GM21576 (cell line): ENCODE measurements at regions not wholly inside any gene's neighbourhood (a gene's known extent, or its start where the extent isn't known, plus 50 kb on each side); places are given as distances from the start of the nearest gene placed in this dataset.
A peak's percentile ranks its signal among the peaks of the same experiment; 100 is the strongest.
"Not testable (repeated sequence)": the region's sequence is repeated elsewhere in the genome, so short reads cannot be mapped to it uniquely, and the experiment has no call there.

Experiments used
- ATAC-seq: cut with Tn5 transposase; IDR thresholded peaks from one replicate; pipeline ENCODE4 v1.9.1; 2021; ENCODE audit warnings: mild to moderate bottlenecking, moderate library complexity; ENCODE audit not compliant: unreplicated experiment

DNA sequence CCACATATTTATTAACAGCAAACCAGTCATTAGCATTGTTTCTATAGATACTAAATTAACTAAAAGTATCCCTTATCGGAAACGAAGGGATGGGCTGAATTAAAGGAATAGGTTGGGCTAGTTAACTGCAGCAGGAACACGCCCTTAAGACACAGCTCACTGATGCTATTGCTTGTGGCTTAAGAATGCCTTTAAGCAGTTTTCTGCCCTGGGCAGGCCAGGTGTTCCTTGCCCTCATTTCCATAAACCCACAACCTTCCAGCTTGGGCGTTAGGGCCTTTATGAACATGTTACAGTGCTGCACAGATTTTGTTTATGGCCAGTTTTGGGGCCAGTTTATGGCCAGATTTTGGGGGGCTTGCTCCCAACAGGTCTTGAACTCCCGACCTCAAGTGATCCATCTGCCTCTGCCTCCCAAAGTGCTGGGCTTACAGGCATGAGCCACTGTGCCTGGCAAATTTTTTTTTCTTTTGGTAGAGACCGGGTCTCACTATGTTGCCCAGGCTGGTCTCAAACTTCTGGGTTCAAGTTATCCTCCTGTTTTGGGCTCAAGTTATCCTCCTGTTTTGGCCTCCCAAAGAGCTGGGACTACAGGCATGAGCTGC lies 90.1 kb upstream of the GRIN2A start:
- ATAC-seq, result not testable (repeated sequence)

- ATAC-seq, result peak; percentile 82
These were observed 93.2 kb upstream of the GRIN2A start for GRCh38 chr16:10275214-10275996.

DNA sequence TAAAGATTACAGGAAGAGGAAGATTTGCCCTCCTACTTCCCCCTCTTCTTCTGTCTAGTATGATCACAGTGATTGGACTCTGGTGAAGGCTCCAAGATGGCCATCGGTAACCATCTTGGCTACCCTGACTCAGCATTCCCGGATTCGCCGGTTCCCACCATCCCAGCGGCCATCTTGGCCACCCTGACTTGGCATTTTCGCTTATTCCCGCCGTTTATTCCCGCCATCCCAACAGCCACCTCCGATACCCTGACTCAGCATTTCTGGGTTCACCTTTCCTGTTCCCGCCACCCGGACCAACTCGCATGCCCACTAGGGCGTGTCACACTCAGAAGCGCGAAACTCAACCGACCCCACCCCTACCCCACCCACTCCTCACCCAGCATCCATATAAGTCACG lies 95.4 kb upstream of the GRIN2A start:
- no peak for ATAC-seq

DNA sequence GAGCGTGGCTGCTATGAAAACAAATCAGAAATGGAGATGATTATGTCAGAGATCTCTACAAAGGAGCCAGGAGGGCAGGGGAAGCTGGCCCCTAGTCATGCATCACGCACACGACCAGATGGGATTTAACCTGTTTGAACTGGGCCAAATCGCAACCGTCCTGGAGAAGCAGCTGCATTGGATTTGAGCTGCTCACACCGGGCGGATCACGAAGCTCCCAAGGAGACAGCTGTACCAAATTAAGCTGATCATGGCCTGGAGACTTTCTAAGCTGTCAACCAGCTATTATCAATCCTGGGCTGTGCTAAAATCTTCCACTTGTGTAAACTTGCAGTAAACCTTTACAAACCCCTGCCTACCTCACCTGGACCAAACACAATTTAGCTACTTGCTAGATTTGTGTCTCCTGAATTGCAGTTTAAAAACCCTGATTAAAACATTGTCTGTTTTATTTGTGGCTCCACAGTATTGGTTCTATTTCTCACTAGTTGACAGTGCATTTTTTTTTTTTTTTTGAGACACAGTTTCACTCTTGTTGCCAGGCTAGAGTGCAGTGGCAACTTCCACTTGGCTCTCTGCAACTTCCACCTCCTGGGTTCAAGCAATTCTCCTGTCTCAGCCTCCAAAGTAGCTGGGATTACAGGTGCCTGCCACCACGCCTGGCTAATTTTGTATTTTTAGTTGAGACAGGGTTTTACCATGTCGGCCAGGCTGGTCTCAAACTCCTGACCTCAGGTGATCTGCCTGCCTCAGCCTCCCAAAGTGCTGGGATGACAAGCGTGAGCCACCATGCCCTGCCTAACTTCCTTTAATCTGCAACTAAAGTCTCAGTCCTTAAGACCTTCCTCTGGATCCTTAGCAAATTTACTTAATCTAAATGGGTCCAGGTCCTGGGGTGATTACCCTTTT lies 98.3 kb upstream of the GRIN2A start:
- no peak for ATAC-seq

GRCh38 chr16:10282367-10282766 lies 100.1 kb upstream of the GRIN2A start:
- ATAC-seq, result no peak

DNA sequence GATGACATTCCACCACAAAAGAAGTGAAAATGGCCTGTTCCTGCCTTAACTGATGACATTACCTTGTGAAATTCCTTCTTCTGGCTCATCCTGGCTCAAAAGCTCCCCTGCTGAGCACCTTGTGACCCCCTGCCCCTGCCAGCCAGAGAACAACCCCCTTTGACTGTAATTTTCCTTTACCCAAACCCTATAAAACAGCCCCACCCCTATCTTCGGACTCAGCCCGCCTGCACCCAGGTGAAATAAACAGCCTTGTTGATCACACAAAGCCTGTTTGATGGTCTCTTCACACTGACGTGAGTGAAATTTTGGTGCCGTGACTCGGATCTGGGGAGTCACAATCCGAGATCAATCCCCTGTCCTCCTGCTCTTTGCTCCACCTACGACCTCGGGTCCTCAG lies 101.0 kb upstream of the GRIN2A start:
- ATAC-seq, result not testable (repeated sequence)

GRCh38 chr16:10290467-10291105 lies 95.3 kb upstream of the ATF7IP2 start:
- not testable (repeated sequence) for ATAC-seq

GRCh38 chr16:10292197-10292596 lies 93.7 kb upstream of the ATF7IP2 start:
- not testable (repeated sequence) for ATAC-seq

GRCh38 chr16:10292976-10293375 lies 92.9 kb upstream of the ATF7IP2 start:
- not testable (repeated sequence) for ATAC-seq

DNA sequence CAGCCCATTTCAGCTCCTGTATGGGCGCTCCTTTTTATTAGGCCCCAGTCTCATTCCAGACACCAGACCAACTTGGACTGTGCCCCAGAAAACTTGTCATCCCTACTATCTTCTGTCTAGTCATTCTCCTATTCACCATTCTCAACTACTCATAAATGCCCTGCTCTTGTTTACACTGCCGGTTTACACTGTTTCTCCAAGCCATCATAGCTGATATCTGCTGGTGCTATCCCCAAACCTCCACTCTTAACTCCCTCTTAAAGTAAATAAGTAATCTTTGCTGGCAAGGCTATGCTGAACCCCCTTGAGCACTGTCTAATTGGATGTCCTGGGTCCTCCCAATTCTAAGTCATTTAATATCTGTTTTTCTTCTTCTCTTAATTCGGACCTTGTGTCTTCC lies 91.7 kb upstream of the ATF7IP2 start:
- ATAC-seq, result not testable (repeated sequence)

GRCh38 chr16:10296956-10297340 lies 88.9 kb upstream of the ATF7IP2 start:
- peak; percentile 30 for ATAC-seq

DNA sequence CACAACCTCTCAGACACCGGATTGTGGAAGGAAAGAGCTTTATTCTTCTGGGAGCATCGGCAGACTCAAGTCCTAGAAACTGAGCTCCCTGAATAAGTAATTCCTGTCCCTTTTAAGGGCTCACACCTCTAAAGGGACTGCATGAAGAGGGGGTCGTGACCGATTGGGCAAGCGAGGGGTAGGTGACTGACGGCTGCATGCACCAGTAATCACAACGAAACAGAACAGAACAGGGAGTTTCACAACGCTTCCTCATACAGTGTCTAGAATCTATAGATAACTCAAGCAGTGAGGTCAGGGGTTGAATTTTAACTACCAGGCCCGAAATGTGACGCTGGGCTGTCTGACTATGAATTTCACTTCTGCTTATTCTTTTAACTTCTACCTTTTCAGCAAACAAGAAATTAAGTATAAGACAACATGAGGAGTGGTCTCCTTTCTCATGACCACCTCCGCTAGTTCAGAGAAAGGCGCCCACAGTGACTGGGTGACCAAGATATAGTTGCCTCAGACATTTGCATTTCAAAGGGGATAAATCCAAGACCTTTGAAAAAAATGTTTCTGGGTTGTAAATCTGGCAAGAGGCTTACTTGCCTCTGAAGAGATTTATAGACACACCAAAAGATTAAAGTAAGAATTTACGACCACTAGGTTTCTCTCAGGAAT lies 88.4 kb upstream of the ATF7IP2 start:
- ATAC-seq, result peak; percentile 95

- ATAC-seq, result no peak
These were observed 85.0 kb upstream of the ATF7IP2 start for GRCh38 chr16:10300905-10301304.

DNA sequence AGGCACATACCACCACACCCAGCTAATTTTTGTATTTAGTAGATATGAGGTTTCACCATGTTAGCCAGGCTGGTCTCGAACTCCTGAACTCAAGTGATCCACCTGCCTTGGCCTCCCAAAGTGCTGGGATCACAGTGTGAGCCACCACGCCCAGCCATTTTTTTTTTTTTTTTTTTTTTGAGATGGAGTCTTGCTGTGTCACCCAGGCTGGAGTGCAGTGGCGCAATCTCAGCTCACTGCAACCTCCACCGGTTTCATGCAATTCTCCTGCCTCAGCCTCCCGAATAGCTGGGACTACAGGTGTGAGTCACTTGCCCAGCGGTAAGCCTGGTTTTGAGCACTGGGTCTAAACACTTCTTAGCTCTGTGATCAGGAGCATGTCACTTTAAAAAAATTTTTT lies 84.3 kb upstream of the ATF7IP2 start:
- not testable (repeated sequence) for ATAC-seq

GRCh38 chr16:10305912-10306311 lies 79.9 kb upstream of the ATF7IP2 start:
- ATAC-seq, result no peak

DNA sequence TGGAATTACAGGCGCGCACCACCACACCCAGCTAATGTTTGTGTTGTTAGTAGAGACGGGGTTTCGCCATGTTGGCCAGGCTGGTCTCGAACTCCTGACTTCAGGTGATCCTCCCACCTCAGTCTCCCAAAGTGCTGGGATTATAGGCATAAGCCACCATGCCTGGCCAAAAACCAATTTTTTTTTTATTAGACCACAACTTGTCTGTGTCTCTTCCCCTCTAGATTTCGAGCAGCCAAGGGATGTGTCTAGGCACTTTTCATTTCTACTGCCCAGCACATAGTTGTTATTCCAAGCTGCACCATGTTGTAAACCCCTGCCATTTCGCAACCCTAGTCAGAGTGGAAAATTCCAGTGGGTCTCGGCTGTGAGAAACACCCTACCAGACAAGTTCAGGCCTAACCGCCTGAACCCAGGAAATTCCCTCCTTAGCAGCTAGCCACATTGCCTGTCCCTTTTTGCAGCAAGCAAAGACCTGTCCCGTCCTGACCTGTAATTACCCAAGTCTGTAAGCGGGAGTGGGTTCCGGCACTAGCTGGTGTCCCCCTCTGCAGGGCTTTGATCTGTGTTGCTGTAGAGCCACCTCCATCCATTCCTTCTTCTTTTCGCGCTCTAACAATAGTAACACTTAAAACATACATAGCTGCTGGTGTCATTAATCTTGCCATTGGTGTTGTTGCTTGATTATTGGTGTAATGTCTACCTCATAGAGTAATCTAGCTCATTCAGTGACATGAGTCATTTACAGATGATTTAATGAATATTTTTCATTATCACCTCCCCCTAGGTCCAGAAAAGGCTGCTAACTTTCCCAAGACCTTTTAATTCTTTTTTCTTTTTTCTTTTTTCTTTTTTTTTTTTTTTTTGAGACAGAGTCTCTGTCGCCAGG lies 77.3 kb upstream of the ATF7IP2 start:
- no peak for ATAC-seq

- no peak for ATAC-seq
These were observed 76.5 kb upstream of the ATF7IP2 start for GRCh38 chr16:10309271-10309932.

GRCh38 chr16:10312008-10312407 lies 73.9 kb upstream of the ATF7IP2 start:
- no peak for ATAC-seq
